H9 (cell line): ENCODE measurements at regions not wholly inside any gene's neighbourhood (a gene's known extent, or its start where the extent isn't known, plus 50 kb on each side); places are given as distances from the start of the nearest gene placed in this dataset.

Source experiments
- DNase-seq: peaks from one replicate; pipeline ENCODE4 v3.0.0-alpha.2; 2017
- H2AFZ ChIP-seq: one replicate; pipeline ENCODE4 v1.6.1; 2013; ENCODE audit warnings: mild to moderate bottlenecking, low read length, control low read depth, moderate library complexity
- H2AK5ac ChIP-seq: 2 replicates; pipeline ENCODE4 v1.6.1; 2013; ENCODE audit warnings: low read length, control low read depth, mixed read lengths; ENCODE audit not compliant: insufficient read length
- H2BK120ac ChIP-seq: one replicate; pipeline ENCODE4 v1.6.1; 2013; ENCODE audit warnings: low read depth, mild to moderate bottlenecking, low read length, control low read depth, inconsistent platforms; ENCODE audit not compliant: poor library complexity, severe bottlenecking
- H2BK12ac ChIP-seq: 2 replicates; pipeline ENCODE4 v1.6.1; 2013; ENCODE audit warnings: low read length, control low read depth, mixed read lengths, low read depth; ENCODE audit not compliant: insufficient read length
- H2BK15ac ChIP-seq: 2 replicates; pipeline ENCODE4 v1.6.1; 2013; ENCODE audit warnings: low read depth, low read length, control low read depth
- H2BK20ac ChIP-seq: one replicate; pipeline ENCODE4 v1.6.1; 2013; ENCODE audit warnings: low read depth, mild to moderate bottlenecking, low read length, control low read depth, inconsistent platforms; ENCODE audit not compliant: poor library complexity, severe bottlenecking
- H2BK5ac ChIP-seq: 2 replicates; pipeline ENCODE4 v1.6.1; 2013; ENCODE audit warnings: low read length, control low read depth, mixed read lengths; ENCODE audit not compliant: insufficient read length
- H3K14ac ChIP-seq: 2 replicates; pipeline ENCODE4 v1.6.1; 2013; ENCODE audit warnings: low read length, control low read depth; ENCODE audit not compliant: insufficient read depth
- H3K18ac ChIP-seq: 2 replicates; pipeline ENCODE4 v1.6.1; 2013; ENCODE audit warnings: low read depth, mild to moderate bottlenecking, mixed read lengths, low read length, control low read depth; ENCODE audit not compliant: insufficient read length
- H3K23ac ChIP-seq: 2 replicates; pipeline ENCODE4 v1.6.1; 2013; ENCODE audit warnings: low read length, control low read depth, mixed read lengths, low read depth; ENCODE audit not compliant: insufficient read length
- H3K23me2 ChIP-seq: 2 replicates; pipeline ENCODE4 v1.6.1; 2013; ENCODE audit warnings: low read depth, mild to moderate bottlenecking, mixed read lengths, low read length, control low read depth; ENCODE audit not compliant: insufficient read length, poor library complexity, severe bottlenecking
- H3K27ac ChIP-seq: 2 replicates; pipeline ENCODE4 v1.5.1; 2013; ENCODE audit warnings: low read length, control low read depth, mixed read lengths, low read depth; ENCODE audit not compliant: insufficient read length
- H3K27me3 ChIP-seq: 2 replicates; pipeline ENCODE4 v1.6.1; 2013; ENCODE audit warnings: low read length, control low read depth, inconsistent platforms; ENCODE audit not compliant: insufficient read depth
- H3K4ac ChIP-seq: 2 replicates; pipeline ENCODE4 v1.6.1; 2013; ENCODE audit warnings: low read depth, mild to moderate bottlenecking, control low read depth, inconsistent platforms, low read length, moderate library complexity
- H3K4me1 ChIP-seq: 2 replicates; pipeline ENCODE4 v1.6.1; 2013; ENCODE audit warnings: low read length, control low read depth, inconsistent platforms; ENCODE audit not compliant: insufficient read depth
- H3K4me2 ChIP-seq: 2 replicates; pipeline ENCODE4 v1.6.1; 2013; ENCODE audit warnings: low read length, control low read depth, mixed read lengths; ENCODE audit not compliant: insufficient read length, insufficient read depth
- H3K56ac ChIP-seq: 2 replicates; pipeline ENCODE4 v1.6.1; 2013; ENCODE audit warnings: low read depth, mild to moderate bottlenecking, mixed read lengths, low read length, control low read depth; ENCODE audit not compliant: insufficient read length
- H3K79me1 ChIP-seq: 2 replicates; pipeline ENCODE4 v1.6.1; 2013; ENCODE audit warnings: low read depth, mild to moderate bottlenecking, moderate library complexity, low read length, control low read depth, inconsistent platforms; ENCODE audit not compliant: insufficient read depth, poor library complexity, severe bottlenecking
- H3K79me2 ChIP-seq: 2 replicates; pipeline ENCODE4 v1.6.1; 2013; ENCODE audit warnings: low read length, control low read depth, inconsistent platforms; ENCODE audit not compliant: insufficient read depth
- H3K9ac ChIP-seq: 2 replicates; pipeline ENCODE4 v1.6.1; 2013; ENCODE audit warnings: low read length, control low read depth, mixed read lengths; ENCODE audit not compliant: insufficient read length; ENCODE audit errors: extremely low read depth
- H3K9me3 ChIP-seq: one replicate; pipeline ENCODE4 v1.6.1; 2013; ENCODE audit warnings: low read depth, low read length, inconsistent platforms; ENCODE audit not compliant: control insufficient read depth
- H3T11ph ChIP-seq: one replicate; pipeline ENCODE4 v1.6.1; 2013; ENCODE audit warnings: mild to moderate bottlenecking, low read length, control low read depth, inconsistent platforms
- H4K20me1 ChIP-seq: one replicate; pipeline ENCODE4 v1.6.1; 2013; ENCODE audit not compliant: control insufficient read depth, insufficient read length, insufficient read depth
- H4K5ac ChIP-seq: 2 replicates; pipeline ENCODE4 v1.6.1; 2013; ENCODE audit warnings: low read depth, mild to moderate bottlenecking, mixed read lengths, low read length, control low read depth; ENCODE audit not compliant: insufficient read length
- H4K8ac ChIP-seq: replicated peaks from 2 replicates; pipeline ENCODE4 v1.6.1; 2013; ENCODE audit warnings: low read length, control low read depth, mixed read lengths, low read depth; ENCODE audit not compliant: insufficient read length
- H4K91ac ChIP-seq: 2 replicates; pipeline ENCODE4 v1.6.1; 2013; ENCODE audit warnings: low read depth, mild to moderate bottlenecking, moderate library complexity, mixed read lengths, low read length, control low read depth; ENCODE audit not compliant: insufficient read length
- H3K27ac Mint-ChIP-seq, 3 experiments: 2 replicates in 2 of 3; 3 replicates in 1 of 3; pipeline ENCODE4 v1.8.0; 2020 to 2021; ENCODE audit warnings: mixed read lengths in 3 of 3, mild to moderate bottlenecking in 1 of 3, moderate library complexity in 1 of 3
- H3K27me3 Mint-ChIP-seq: 2 replicates; pipeline ENCODE4 v1.8.0; 2021; ENCODE audit warnings: low read depth, mild to moderate bottlenecking, moderate library complexity, mixed read lengths
- H3K36me3 Mint-ChIP-seq, 3 experiments: 2 replicates in 2 of 3; 3 replicates in 1 of 3; pipeline ENCODE4 v1.8.0; 2020 to 2021; ENCODE audit warnings: low read depth in 3 of 3, mixed read lengths in 3 of 3; ENCODE audit not compliant: insufficient read depth in 1 of 3
- H3K4me1 Mint-ChIP-seq, 2 experiments: 2 replicates each; pipeline ENCODE4 v1.8.0; 2020; ENCODE audit warnings: mixed read lengths in 2 of 2
- H3K4me3 Mint-ChIP-seq, 2 experiments: 2 replicates in 1 of 2; 3 replicates in 1 of 2; pipeline ENCODE4 v1.8.0; 2020 to 2021; ENCODE audit warnings: mild to moderate bottlenecking in 2 of 2, mixed read lengths in 2 of 2, moderate library complexity in 1 of 2
- H3K9me3 Mint-ChIP-seq, 2 experiments: 2 replicates in 1 of 2; 3 replicates in 1 of 2; pipeline ENCODE4 v1.8.0; 2020; ENCODE audit warnings: mild to moderate bottlenecking in 2 of 2, mixed read lengths in 2 of 2, moderate library complexity in 1 of 2
- CTCF ChIP-seq: fragments of 200-600 bp; sonication (generic); conservative IDR thresholded peaks from 3 replicates; pipeline ENCODE4 v1.8.0; 2021; ENCODE audit warnings: antibody characterized with exemption, mild to moderate bottlenecking
- WGBS: extraction: QIAGEN DNeasy Blood & Tissue Kit; methylation state at CpG from one replicate; pipeline ENCODE4 v1.1.7; 2013; ENCODE audit warnings: missing lambda C conversion rate, low lambda C conversion rate, mixed read lengths; ENCODE audit not compliant: insufficient read length; ENCODE audit errors: extremely low coverage; 5-methylcytosine and 5-hydroxymethylcytosine counted together

GRCh38 chr10:83886871-83887270 lies 252.4 kb upstream of the GHITM start:
- Histone ChIP-seq H4K8ac (no peak overlapping the region), H3K56ac (no peak overlapping the region), H3K27ac (no peak overlapping the region), H2AFZ (no peak overlapping the region), H3K4me2 (no peak overlapping the region), H3K79me1 (no peaks in the 10 kb centered on the region), H3K9ac (no peak overlapping the region), H4K91ac (no peak overlapping the region), H3K23me2 (no peaks in the 10 kb centered on the region), H2AK5ac (no peak overlapping the region), H3K27me3 (no peaks in the 10 kb centered on the region), H3T11ph (no peak overlapping the region), H2BK20ac (no peak overlapping the region), H3K18ac (no peak overlapping the region), H2BK120ac (no peak overlapping the region), H2BK15ac (no peak overlapping the region), H3K4ac (no peak overlapping the region), H4K5ac (no peak overlapping the region), H4K20me1 (no peaks in the 10 kb centered on the region), H3K23ac (no peak overlapping the region), H3K79me2 (no peaks in the 10 kb centered on the region), H2BK5ac (no peak overlapping the region), H3K4me1 (peaks cover 3% of the 10 kb centered on the region; the same call in 1 of the 2 replicates), H3K14ac (no peak overlapping the region), H3K9me3 (no peaks in the 10 kb centered on the region), H2BK12ac (no peak overlapping the region)
- Mint-ChIP-seq H3K4me3 (no peak overlapping the region), H3K27me3 (no peaks in the 10 kb centered on the region), H3K27ac (no peak overlapping the region; a peak in 1 of 7 replicates), H3K36me3 (no peaks in the 10 kb centered on the region; a peak in 1 of 7 replicates), H3K9me3 (no peaks in the 10 kb centered on the region), H3K4me1 (peaks cover 8% of the 10 kb centered on the region in 2 experiments)
- no peak for DNase-seq
- no CpG with 5 or more reads among the region's 5 CpGs for WGBS
- TF ChIP-seq CTCF = no peak
